ENCODE measurements at regions not wholly inside any gene's neighbourhood (a gene's known extent, or its start where the extent isn't known, plus 50 kb on each side); places are given as distances from the start of the nearest gene placed in this dataset.

- TF ChIP-seq YY1 (IDR thresholded peaks at IDR 0.05; ENCODE audit: insufficient read depth, insufficient read length) (no peak), ZNF274 (IDR thresholded peaks at IDR 0.05; ENCODE audit: low read depth, low read length) (no peak), SUZ12 (IDR thresholded peaks at IDR 0.05; ENCODE audit: extremely low read depth, insufficient read depth, insufficient read length) (no peak)
- H3K27me3 ChIP-seq (ENCODE audit: insufficient read depth, insufficient read length) = no peaks in the 10 kb centered on the region
- H3K9ac ChIP-seq (ENCODE audit: insufficient read length, low read depth) = no peak overlapping the region
- H3K9me3 ChIP-seq (ENCODE audit: insufficient read depth, low read length) = no peaks in the 10 kb centered on the region
- no peak for DNase-seq (ENCODE audit: low read depth, low spot score)
- H3K4me1 ChIP-seq (ENCODE audit: insufficient read depth, insufficient read length) = no peaks in the 10 kb centered on the region
- no peak overlapping the region for H3K4me3 ChIP-seq (ENCODE audit: insufficient read length, low read depth)
- H3K36me3 ChIP-seq (ENCODE audit: insufficient read depth, insufficient read length, low read length) = no peaks in the 10 kb centered on the region
These were observed 320.7 kb downstream of the BTG1 start for GRCh38 chr12:91824991-91825390.

GRCh38 chr12:91819132-91819447 is 326.6 kb downstream of the BTG1 start:
- no peak for DNase-seq (ENCODE audit: low read depth, low spot score)
- Histone ChIP-seq H3K27me3 (ENCODE audit: insufficient read depth, insufficient read length) (no peaks in the 10 kb centered on the region), H3K9me3 (ENCODE audit: insufficient read depth, low read length) (no peaks in the 10 kb centered on the region), H3K9ac (ENCODE audit: insufficient read length, low read depth) (no peak overlapping the region), H3K4me3 (ENCODE audit: insufficient read length, low read depth) (no peak overlapping the region), H3K4me1 (ENCODE audit: insufficient read depth, insufficient read length) (no peaks in the 10 kb centered on the region), H3K36me3 (ENCODE audit: insufficient read depth, insufficient read length, low read length) (no peaks in the 10 kb centered on the region)
- TF ChIP-seq YY1 (IDR thresholded peaks at IDR 0.05; ENCODE audit: insufficient read depth, insufficient read length) = no peak
- no peak for TF ChIP-seq SUZ12 (IDR thresholded peaks at IDR 0.05; ENCODE audit: extremely low read depth, insufficient read depth, insufficient read length)
- no peak for TF ChIP-seq ZNF274 (IDR thresholded peaks at IDR 0.05; ENCODE audit: low read depth, low read length)

GRCh38 chr12:91818227-91819131 is 327.2 kb downstream of the BTG1 start:
- H3K36me3 ChIP-seq (ENCODE audit: insufficient read depth, insufficient read length, low read length) = no peaks in the 10 kb centered on the region
- TF ChIP-seq ZNF274 (IDR thresholded peaks at IDR 0.05; ENCODE audit: low read depth, low read length) (no peak), SUZ12 (IDR thresholded peaks at IDR 0.05; ENCODE audit: extremely low read depth, insufficient read depth, insufficient read length) (no peak), YY1 (IDR thresholded peaks at IDR 0.05; ENCODE audit: insufficient read depth, insufficient read length) (no peak)
- no peaks in the 10 kb centered on the region for H3K9me3 ChIP-seq (ENCODE audit: insufficient read depth, low read length)
- H3K9ac ChIP-seq (ENCODE audit: insufficient read length, low read depth) = no peak overlapping the region
- DNase-seq (ENCODE audit: low read depth, low spot score) = no peak
- H3K4me3 ChIP-seq (ENCODE audit: insufficient read length, low read depth) = no peak overlapping the region
- no peaks in the 10 kb centered on the region for H3K27me3 ChIP-seq (ENCODE audit: insufficient read depth, insufficient read length)
- H3K4me1 ChIP-seq (ENCODE audit: insufficient read depth, insufficient read length) = no peaks in the 10 kb centered on the region

GRCh38 chr12:91817517-91817916 is 328.1 kb downstream of the BTG1 start:
- Histone ChIP-seq H3K9ac (ENCODE audit: insufficient read length, low read depth) (no peak overlapping the region), H3K9me3 (ENCODE audit: insufficient read depth, low read length) (no peaks in the 10 kb centered on the region), H3K36me3 (ENCODE audit: insufficient read depth, insufficient read length, low read length) (no peaks in the 10 kb centered on the region), H3K27me3 (ENCODE audit: insufficient read depth, insufficient read length) (no peaks in the 10 kb centered on the region), H3K4me1 (ENCODE audit: insufficient read depth, insufficient read length) (no peaks in the 10 kb centered on the region), H3K4me3 (ENCODE audit: insufficient read length, low read depth) (no peak overlapping the region)
- no peak for DNase-seq (ENCODE audit: low read depth, low spot score)
- TF ChIP-seq YY1 (IDR thresholded peaks at IDR 0.05; ENCODE audit: insufficient read depth, insufficient read length) = no peak
- TF ChIP-seq SUZ12 (IDR thresholded peaks at IDR 0.05; ENCODE audit: extremely low read depth, insufficient read depth, insufficient read length) = no peak
- no peak for TF ChIP-seq ZNF274 (IDR thresholded peaks at IDR 0.05; ENCODE audit: low read depth, low read length)

GRCh38 chr12:91813701-91814100 is 331.9 kb downstream of the BTG1 start:
- no peaks in the 10 kb centered on the region for H3K36me3 ChIP-seq (ENCODE audit: insufficient read depth, insufficient read length, low read length)
- H3K27me3 ChIP-seq (ENCODE audit: insufficient read depth, insufficient read length) = no peaks in the 10 kb centered on the region
- no peak overlapping the region for H3K4me3 ChIP-seq (ENCODE audit: insufficient read length, low read depth)
- DNase-seq (ENCODE audit: low read depth, low spot score) = no peak
- no peak overlapping the region for H3K9ac ChIP-seq (ENCODE audit: insufficient read length, low read depth)
- no peaks in the 10 kb centered on the region for H3K9me3 ChIP-seq (ENCODE audit: insufficient read depth, low read length)
- TF ChIP-seq YY1 (IDR thresholded peaks at IDR 0.05; ENCODE audit: insufficient read depth, insufficient read length) = no peak
- no peak for TF ChIP-seq SUZ12 (IDR thresholded peaks at IDR 0.05; ENCODE audit: extremely low read depth, insufficient read depth, insufficient read length)
- TF ChIP-seq ZNF274 (IDR thresholded peaks at IDR 0.05; ENCODE audit: low read depth, low read length) = no peak
- H3K4me1 ChIP-seq (ENCODE audit: insufficient read depth, insufficient read length) = no peaks in the 10 kb centered on the region

GRCh38 chr12:91811481-91812287 is 334.0 kb downstream of the BTG1 start:
- no peaks in the 10 kb centered on the region for H3K36me3 ChIP-seq (ENCODE audit: insufficient read depth, insufficient read length, low read length)
- no peak overlapping the region for H3K4me3 ChIP-seq (ENCODE audit: insufficient read length, low read depth)
- no peaks in the 10 kb centered on the region for H3K27me3 ChIP-seq (ENCODE audit: insufficient read depth, insufficient read length)
- no peak overlapping the region for H3K9ac ChIP-seq (ENCODE audit: insufficient read length, low read depth)
- H3K4me1 ChIP-seq (ENCODE audit: insufficient read depth, insufficient read length) = no peaks in the 10 kb centered on the region
- no peaks in the 10 kb centered on the region for H3K9me3 ChIP-seq (ENCODE audit: insufficient read depth, low read length)
- no peak for TF ChIP-seq SUZ12 (IDR thresholded peaks at IDR 0.05; ENCODE audit: extremely low read depth, insufficient read depth, insufficient read length)
- no peak for TF ChIP-seq ZNF274 (IDR thresholded peaks at IDR 0.05; ENCODE audit: low read depth, low read length)
- no peak for TF ChIP-seq YY1 (IDR thresholded peaks at IDR 0.05; ENCODE audit: insufficient read depth, insufficient read length)
- peak; percentile 46 for DNase-seq (ENCODE audit: low read depth, low spot score)
